HepG2 (cell line): ENCODE measurements at regions not wholly inside any gene's neighbourhood (a gene's known extent, or its start where the extent isn't known, plus 50 kb on each side); places are given as distances from the start of the nearest gene placed in this dataset.

Experiments used
- ATAC-seq: fragments of 200-7000 bp; cut with Tn5 transposase; 3 replicates; pipeline ENCODE4 v1.9.1; 2020; ENCODE audit warnings: mild to moderate bottlenecking, moderate library complexity
- BruUV-seq: library from RNA; stranded (reverse); fragments of 400-500 nt; replicated peaks from 2 replicates; lab custom pipeline; 2021; lab: Mats Ljungman, UMichigan
- CTCF ChIA-PET: fragments of 300-600 bp; formaldehyde crosslinking; extraction: SDS; loops from one replicate; lab custom pipeline; 2021; ENCODE audit warnings: low total read pairs, inconsistent platforms, low intra/inter-chr PET ratio; lab: Yijun Ruan, JAX
- POLR2A ChIA-PET: fragments of 350-600 bp; sonication (Branson Sonifier 250); formaldehyde crosslinking; loops from one replicate; lab custom pipeline; 2020; ENCODE audit warnings: antibody characterized with exemption, inconsistent platforms; lab: Yijun Ruan, JAX
- DNase-seq: peaks from one replicate; pipeline ENCODE4 v3.0.0-alpha.2; 2015; ENCODE audit warnings: low spot score
- FAIRE-seq: peaks from 3 replicates; lab custom pipeline; 2011; peaks lifted over from hg19 to GRCh38; lab: Jason Lieb, UNC
- H2AFZ ChIP-seq: one replicate; pipeline ENCODE4 v1.6.1; 2011; ENCODE audit warnings: low read length, inconsistent platforms
- H3K27ac ChIP-seq: fragments of 300-600 bp; 3 replicates; pipeline ENCODE4 v1.8.0; 2011; ENCODE audit warnings: mixed run types, mild to moderate bottlenecking, mixed read lengths, low read length, inconsistent platforms; ENCODE audit not compliant: insufficient read depth; ENCODE audit errors: extremely low read length
- H3K27me3 ChIP-seq, 2 experiments: fragments of 200-600 bp in 1 of 2; 2 replicates in 1 of 2; 3 replicates in 1 of 2; pipeline versions ENCODE4 v1.6.0 to v1.8.0; 2011; ENCODE audit warnings: low read length in 2 of 2, mild to moderate bottlenecking in 2 of 2, moderate library complexity in 2 of 2, inconsistent platforms in 1 of 2; ENCODE audit not compliant: insufficient read depth in 2 of 2, control insufficient read depth in 1 of 2
- H3K36me3 ChIP-seq, 2 experiments: fragments of 200-600 bp in 1 of 2; replicated peaks in 1 of 2; 2 replicates in 1 of 2; 3 replicates in 1 of 2; pipeline versions ENCODE4 v1.5.1 to v1.8.0; 2011; ENCODE audit warnings: low read length in 2 of 2, inconsistent platforms in 1 of 2; ENCODE audit not compliant: insufficient read depth in 2 of 2, control insufficient read depth in 1 of 2
- H3K4me1 ChIP-seq: 2 replicates; pipeline ENCODE4 v1.5.1; 2012; ENCODE audit warnings: low read length, inconsistent platforms; ENCODE audit not compliant: insufficient read depth
- H3K4me2 ChIP-seq: 2 replicates; pipeline ENCODE4 v1.6.0; 2011; ENCODE audit warnings: low read depth, low read length, inconsistent platforms
- H3K4me3 ChIP-seq, 3 experiments: fragments of 200-600 bp in 1 of 3; sonication (generic), shearing (Covaris generic) in 1 of 3; replicated peaks in 1 of 3; 2 replicates each; pipeline ENCODE4 v1.5.1; 2011 to 2016; ENCODE audit warnings: low read length in 3 of 3, inconsistent platforms in 2 of 3, low read depth in 2 of 3, mild to moderate bottlenecking in 2 of 3, control low read depth in 1 of 3, mixed read lengths in 1 of 3; ENCODE audit not compliant: insufficient read depth in 1 of 3
- H3K79me2 ChIP-seq: one replicate; pipeline ENCODE4 v1.6.1; 2011; ENCODE audit warnings: low read length, inconsistent platforms; ENCODE audit not compliant: insufficient read depth
- H3K9ac ChIP-seq: 2 replicates; pipeline ENCODE4 v1.6.0; 2011; ENCODE audit warnings: mild to moderate bottlenecking, low read depth, low read length, inconsistent platforms; ENCODE audit not compliant: insufficient read depth
- H3K9me3 ChIP-seq: 2 replicates; pipeline ENCODE4 v1.5.1; 2012; ENCODE audit warnings: mild to moderate bottlenecking, low read length
- H4K20me1 ChIP-seq: 2 replicates; pipeline ENCODE4 v1.6.0; 2011; ENCODE audit warnings: inconsistent platforms, mild to moderate bottlenecking, low read length, moderate library complexity; ENCODE audit not compliant: insufficient read depth
- ARID2 ChIP-seq: sonication (generic); formaldehyde crosslinking; IDR thresholded peaks from 2 replicates; pipeline ENCODE4 v1.8.1; 2022; ENCODE audit warnings: mild to moderate bottlenecking, missing genetic modification reagents, borderline replicate concordance
- CHD2 ChIP-seq: IDR thresholded peaks from 2 replicates; pipeline ENCODE4 v1.6.1; 2011; ENCODE audit warnings: low read depth, low read length, improper control_type of control experiment
- E2F1 ChIP-seq: sonication (generic); formaldehyde crosslinking; IDR thresholded peaks from 2 replicates; pipeline ENCODE4 v1.5.0; 2020; ENCODE audit warnings: missing genetic modification reagents
- GLI4 ChIP-seq: sonication (generic); formaldehyde crosslinking; IDR thresholded peaks from 2 replicates; pipeline ENCODE4 v1.5.1; 2020; ENCODE audit warnings: missing genetic modification reagents, mild to moderate bottlenecking, moderate library complexity, borderline replicate concordance
- HOMEZ ChIP-seq: IDR thresholded peaks from 2 replicates; pipeline ENCODE4 v1.6.1; 2016; ENCODE audit warnings: low read depth
- JUNB ChIP-seq: sonication (generic); formaldehyde crosslinking; IDR thresholded peaks from 2 replicates; pipeline ENCODE4 v1.8.0; 2022; ENCODE audit warnings: missing genetic modification reagents, mild to moderate bottlenecking, borderline replicate concordance
- KAT2B ChIP-seq: fragments of 150-350 bp; IDR thresholded peaks from 2 replicates; pipeline ENCODE4 v1.6.1; 2014; ENCODE audit warnings: low read depth, low read length, borderline replicate concordance
- MEIS2 ChIP-seq: sonication (generic); formaldehyde crosslinking; IDR thresholded peaks from 2 replicates; pipeline ENCODE4 v1.9.0; 2021; ENCODE audit warnings: mild to moderate bottlenecking, missing genetic modification reagents
- MYPOP ChIP-seq: sonication (generic); formaldehyde crosslinking; IDR thresholded peaks from 2 replicates; pipeline ENCODE4 v1.8.1; 2023; ENCODE audit warnings: mild to moderate bottlenecking, moderate library complexity, missing genetic modification reagents
- U2AF2 ChIP-seq: fragments of 200-400 bp; formaldehyde crosslinking; IDR thresholded peaks from 2 replicates; pipeline ENCODE4 v1.6.1; 2017; ENCODE audit warnings: low read depth, mild to moderate bottlenecking, low read length
- ZNF143 ChIP-seq: sonication (generic); formaldehyde crosslinking; IDR thresholded peaks from 2 replicates; pipeline ENCODE4 v1.4.0; 2020; ENCODE audit warnings: missing genetic modification reagents
- ZNF333 ChIP-seq: sonication (generic); formaldehyde crosslinking; IDR thresholded peaks from 2 replicates; pipeline ENCODE4 v1.4.0; 2020; ENCODE audit warnings: mild to moderate bottlenecking, missing genetic modification reagents, borderline replicate concordance
- ZNF567 ChIP-seq: sonication (generic); formaldehyde crosslinking; IDR thresholded peaks from 2 replicates; pipeline ENCODE4 v1.8.1; 2023; ENCODE audit warnings: mild to moderate bottlenecking, missing genetic modification reagents, borderline replicate concordance
- ZNF777 ChIP-seq: sonication (generic); formaldehyde crosslinking; IDR thresholded peaks from 2 replicates; pipeline ENCODE4 v1.4.0; 2020; ENCODE audit warnings: missing genetic modification reagents
- in situ Hi-C: cut with HindIII; loops from 2 replicates; pipeline ENCODE4 v1.10.0; 2017; ENCODE audit warnings: low pct_unique_long_range_greater_than_20kb; ENCODE audit not compliant: extremely low pct_ligation_motif_present
- intact Hi-C: fragments of 100-400 bp; cut with micrococcal nuclease; formaldehyde crosslinking; loops from one replicate; pipeline ENCODE4 v1.10.0; 2022; ENCODE audit not compliant: unreplicated experiment
- TF ChIP-seq, protein P1 (sequence below): sonication (generic); formaldehyde crosslinking; IDR thresholded peaks from 2 replicates; pipeline ENCODE4 v1.5.0; 2020; ENCODE audit warnings: missing genetic modification reagents, mild to moderate bottlenecking, borderline replicate concordance

GRCh38 chr3:83189634-83190033, 1428.2 kb upstream of the GBE1 start:
- no peak overlapping the region for H2AFZ ChIP-seq
- DNase-seq (no peak), FAIRE-seq (no peak), ATAC-seq (no peak)
- ChIA-PET POLR2A (no interaction called here), CTCF (no interaction called here)
- BruUV-seq, result no TSS peak
- H3K36me3 ChIP-seq, result no peaks in the 10 kb centered on the region
- intact Hi-C loops (no loop called here), in situ Hi-C loops (no loop called here)
- H3K27ac ChIP-seq, result no peak overlapping the region
- H3K79me2 ChIP-seq, result no peaks in the 10 kb centered on the region
- no peaks in the 10 kb centered on the region for H3K4me1 ChIP-seq
- H4K20me1 ChIP-seq, result no peaks in the 10 kb centered on the region
- H3K27me3 ChIP-seq, result no peaks in the 10 kb centered on the region
- no peaks in the 10 kb centered on the region for H3K9me3 ChIP-seq
- H3K4me2 ChIP-seq, result no peak overlapping the region
- TF ChIP-seq ZNF777 (CRISPR knock-in tag) (no peak), E2F1 (CRISPR knock-in tag) (no peak), CHD2 (no peak), U2AF2 (no peak), MYPOP (no peak), KAT2B (no peak), HOMEZ (CRISPR knock-in tag) (no peak), ARID2 (CRISPR knock-in tag) (no peak), GLI4 (no peak), ZNF333 (CRISPR knock-in tag) (no peak), JUNB (CRISPR knock-in tag) (no peak), MEIS2 (no peak), ZNF143 (no peak), ZNF567 (CRISPR knock-in tag) (no peak)
- TF ChIP-seq, protein P1, sequence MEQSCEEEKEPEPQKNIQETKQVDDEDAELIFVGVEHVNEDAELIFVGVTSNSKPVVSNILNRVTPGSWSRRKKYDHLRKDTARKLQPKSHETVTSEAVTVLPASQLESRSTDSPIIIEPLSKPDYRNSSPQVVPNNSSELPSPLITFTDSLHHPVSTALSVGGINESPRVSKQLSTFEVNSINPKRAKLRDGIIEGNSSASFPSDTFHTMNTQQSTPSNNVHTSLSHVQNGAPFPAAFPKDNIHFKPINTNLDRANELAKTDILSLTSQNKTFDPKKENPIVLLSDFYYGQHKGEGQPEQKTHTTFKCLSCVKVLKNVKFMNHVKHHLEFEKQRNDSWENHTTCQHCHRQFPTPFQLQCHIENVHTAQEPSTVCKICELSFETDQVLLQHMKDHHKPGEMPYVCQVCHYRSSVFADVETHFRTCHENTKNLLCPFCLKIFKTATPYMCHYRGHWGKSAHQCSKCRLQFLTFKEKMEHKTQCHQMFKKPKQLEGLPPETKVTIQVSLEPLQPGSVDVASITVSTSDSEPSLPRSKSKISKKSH (CRISPR knock-in tag), result no peak
- no peak overlapping the region for H3K9ac ChIP-seq
- no peak overlapping the region for H3K4me3 ChIP-seq
